Pancreas (tissue), 10 donors: ENCODE measurements at regions not wholly inside any gene's neighbourhood (a gene's known extent, or its start where the extent isn't known, plus 50 kb on each side); places are given as distances from the start of the nearest gene placed in this dataset.

Experiments used
- ATAC-seq, 4 donors: fragments of 200-7000 bp; cut with Tn5 transposase; one replicate each; pipeline versions ENCODE4 v1.8.0 to v1.9.1; 2020; ENCODE audit warnings: mild to moderate bottlenecking in 4 of 4, moderate library complexity in 4 of 4
- DNase-seq, 6 donors: peaks; one replicate each; pipeline ENCODE4 v3.0.0-alpha.2; 2020
- FAIRE-seq: peaks from 2 replicates; lab custom pipeline; 2012; peaks lifted over from hg19 to GRCh38; lab: Jason Lieb, UNC
- H3K27ac ChIP-seq, 4 donors: fragments of 200-600 bp; sonication (generic); 1 replicate in 3 of 4; 2 replicates in 1 of 4; pipeline versions ENCODE4 v1.5.0 to v1.8.0; 2020
- H3K27me3 ChIP-seq, 4 donors: fragments of 200-600 bp; one replicate each; pipeline ENCODE4 v1.8.0; 2021
- H3K36me3 ChIP-seq, 3 donors: fragments of 200-600 bp; sonication (generic) in 1 of 3; one replicate each; pipeline versions ENCODE4 v1.5.0 to v1.8.0; 2020 to 2021
- H3K4me1 ChIP-seq, 3 donors: fragments of 200-600 bp; one replicate each; pipeline ENCODE4 v1.8.0; 2021
- H3K4me3 ChIP-seq, 4 donors: fragments of 200-600 bp; sonication (generic) in 2 of 4; one replicate each; pipeline versions ENCODE4 v1.5.0 to v1.8.0; 2020 to 2021
- H3K9me3 ChIP-seq, 4 donors: fragments of 200-600 bp; one replicate each; pipeline ENCODE4 v1.8.0; 2021
- CTCF ChIP-seq, 4 donors: fragments of 200-600 bp; sonication (generic) in 3 of 4; IDR thresholded peaks; one replicate each; pipeline versions ENCODE4 v1.5.0 to v1.8.0; 2021; ENCODE audit warnings: antibody characterized with exemption in 4 of 4
- WGBS, 2 donors: extraction: QIAGEN DNeasy Blood & Tissue Kit; methylation state at CpG; one replicate each; pipeline ENCODE4 v1.1.7; 2013; 5-methylcytosine and 5-hydroxymethylcytosine counted together
- intact Hi-C, 3 donors: fragments of 100-400 bp; cut with DNase I; formaldehyde crosslinking; loops; one replicate each; pipeline versions ENCODE4 v1.11.1 to v1.14.2; 2022
- donor health status: healthy with polysubstance abuse.
- donor health status: DM: no; HTN: no; CAD: no; lungs with moderate emphysema.
- donor health status: DM: no; HTN: no; CAD: no.
- donor health status: control.
- donor health status: control.
- donor health status: Bipolar disorder and iron deficiency.
- donor health status: DM: yes; HTN: yes; CAD: no.
- donor health status: DM: no; HTN: no; CAD: no.
- donor health status: DM: no; HTN: no; CAD: no.
- donor health status: DM: yes; HTN: yes; CAD: no.

GRCh38 chr9:99358668-99359067 lies 136.6 kb downstream of the SEC61B start:
- TF ChIP-seq CTCF (IDR thresholded peaks at IDR 0.05), result no peak
- WGBS, 2 donors, result 87 to 90% methylated on average over 7 of the region's 7 CpGs
- DNase-seq (no peak), FAIRE-seq (no peak), ATAC-seq (no peak)
- intact Hi-C loops, result no loop called here
- H3K27me3 ChIP-seq, result no peaks in the 10 kb centered on the region
- H3K9me3 ChIP-seq, result no peaks in the 10 kb centered on the region
- H3K27ac ChIP-seq, result no peak overlapping the region
- no peak overlapping the region for H3K4me3 ChIP-seq
- no peaks in the 10 kb centered on the region for H3K4me1 ChIP-seq
- no peaks in the 10 kb centered on the region for H3K36me3 ChIP-seq

- H3K4me1 ChIP-seq, result no peaks in the 10 kb centered on the region
- FAIRE-seq (no peak), ATAC-seq (no peak), DNase-seq (no peak)
- WGBS, 2 donors, result 23 to 33% methylated on average over 10 of the region's 10 CpGs
- no peaks in the 10 kb centered on the region for H3K27me3 ChIP-seq
- H3K4me3 ChIP-seq, result no peak overlapping the region
- H3K36me3 ChIP-seq, result no peaks in the 10 kb centered on the region
- intact Hi-C loops, result no loop called here
- H3K9me3 ChIP-seq, result no peaks in the 10 kb centered on the region
- H3K27ac ChIP-seq, result no peak overlapping the region
- no peak for TF ChIP-seq CTCF (IDR thresholded peaks at IDR 0.05)
Observed at GRCh38 chr9:99359336-99359735, 137.3 kb downstream of the SEC61B start.

GRCh38 chr9:99360026-99360425 lies 137.9 kb downstream of the SEC61B start:
- WGBS, 2 donors, result 47 to 57% methylated on average over 2 of the region's 2 CpGs
- Histone ChIP-seq H3K36me3 (no peaks in the 10 kb centered on the region), H3K27ac (no peak overlapping the region), H3K9me3 (no peaks in the 10 kb centered on the region), H3K27me3 (no peaks in the 10 kb centered on the region), H3K4me3 (no peak overlapping the region), H3K4me1 (no peaks in the 10 kb centered on the region)
- FAIRE-seq (no peak), ATAC-seq (no peak), DNase-seq (no peak)
- no peak for TF ChIP-seq CTCF (IDR thresholded peaks at IDR 0.05)
- intact Hi-C loops, result no loop called here

DNA sequence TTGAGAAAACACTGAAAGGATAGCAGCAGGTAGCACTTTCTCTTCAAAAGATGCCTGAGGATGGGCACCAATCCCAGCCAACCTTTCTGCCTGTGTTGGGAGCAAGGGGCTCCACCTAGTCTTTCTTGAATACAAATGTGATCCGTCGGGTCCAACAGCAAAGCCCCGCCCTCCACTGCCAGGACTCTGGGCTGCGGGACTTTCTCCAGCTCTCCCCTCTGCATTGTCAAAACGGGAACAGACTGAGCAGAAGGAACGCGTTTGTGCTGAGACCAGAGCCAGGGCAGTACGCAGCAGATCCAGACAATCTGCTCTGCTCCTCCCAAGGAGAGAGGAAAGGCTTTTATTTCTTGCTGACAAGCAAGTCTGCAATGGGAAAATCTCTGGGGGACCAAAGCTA lies 139.7 kb downstream of the SEC61B start:
- no peaks in the 10 kb centered on the region for H3K36me3 ChIP-seq
- intact Hi-C loops, result no loop called here
- H3K27ac ChIP-seq, result no peak overlapping the region
- H3K4me1 ChIP-seq, result no peaks in the 10 kb centered on the region
- 5% methylated on average over 8 of the region's 8 CpGs for whole genome bisulfite sequencing, 2 donors
- TF ChIP-seq CTCF (IDR thresholded peaks at IDR 0.05), result no peak
- ATAC-seq (peak in 1 of 4 donors; percentile 51), DNase-seq (no peak), FAIRE-seq (no peak)
- no peaks in the 10 kb centered on the region for H3K9me3 ChIP-seq
- H3K4me3 ChIP-seq, result no peak overlapping the region
- no peaks in the 10 kb centered on the region for H3K27me3 ChIP-seq

- no peak overlapping the region for H3K27ac ChIP-seq
- H3K27me3 ChIP-seq, result no peaks in the 10 kb centered on the region
- no peak for TF ChIP-seq CTCF (IDR thresholded peaks at IDR 0.05)
- DNase-seq (no peak), FAIRE-seq (no peak), ATAC-seq (no peak)
- no peaks in the 10 kb centered on the region for H3K4me1 ChIP-seq
- no peaks in the 10 kb centered on the region for H3K9me3 ChIP-seq
- intact Hi-C loops, result no loop called here
- H3K4me3 ChIP-seq, result no peak overlapping the region
- no peaks in the 10 kb centered on the region for H3K36me3 ChIP-seq
Observed at GRCh38 chr9:99362321-99362720, 140.2 kb downstream of the SEC61B start.
